H7 (cell line): ENCODE measurements at regions not wholly inside any gene's neighbourhood (a gene's known extent, or its start where the extent isn't known, plus 50 kb on each side); places are given as distances from the start of the nearest gene placed in this dataset.
"Not testable (repeated sequence)": the region's sequence is repeated elsewhere in the genome, so short reads cannot be mapped to it uniquely, and the experiment has no call there.

Source experiments
- DNase-seq: peaks from one replicate; pipeline ENCODE4 v3.0.0; 2012
- H3K27me3 ChIP-seq: 2 replicates; pipeline ENCODE4 v1.6.0; 2011; ENCODE audit warnings: mild to moderate bottlenecking, low read length; ENCODE audit not compliant: control insufficient read depth, insufficient read depth
- H3K36me3 ChIP-seq: replicated peaks from 2 replicates; pipeline ENCODE4 v1.5.1; 2011; ENCODE audit warnings: low read length; ENCODE audit not compliant: control insufficient read depth, insufficient read depth
- H3K4me3 ChIP-seq: 2 replicates; pipeline ENCODE4 v1.5.1; 2011; ENCODE audit warnings: low read depth, mild to moderate bottlenecking, control low read depth, low read length, moderate library complexity; ENCODE audit not compliant: insufficient read depth

DNA sequence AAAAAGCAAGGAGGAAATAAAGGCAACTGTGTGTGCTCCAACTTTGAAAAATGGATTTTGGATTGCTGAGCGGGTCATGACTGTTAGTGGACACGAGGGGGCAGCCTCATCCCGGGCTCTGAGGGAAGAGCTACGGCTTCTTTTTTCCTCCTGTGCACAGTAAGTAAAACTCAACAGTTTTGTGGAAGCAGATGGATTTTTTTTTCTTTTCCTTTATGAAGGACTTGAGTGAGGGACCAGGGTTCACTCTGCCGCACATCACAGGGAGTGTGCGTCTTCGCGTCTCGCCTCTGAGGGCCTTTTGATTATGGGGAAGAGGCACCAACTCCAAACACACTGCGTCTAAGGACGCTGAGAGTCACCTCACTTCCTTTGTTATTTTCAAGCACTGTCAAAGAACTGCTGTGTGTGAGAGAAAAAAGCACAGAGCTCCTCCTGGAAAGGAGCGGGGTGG lies 80.3 kb upstream of the GOT2 start:
- no peaks in the 10 kb centered on the region for H3K36me3 ChIP-seq
- peak; percentile 70 for DNase-seq
- H3K4me3 ChIP-seq, result peak overlapping the region; percentile 22; the same call in 1 of the 2 replicates
- no peaks in the 10 kb centered on the region for H3K27me3 ChIP-seq

DNA sequence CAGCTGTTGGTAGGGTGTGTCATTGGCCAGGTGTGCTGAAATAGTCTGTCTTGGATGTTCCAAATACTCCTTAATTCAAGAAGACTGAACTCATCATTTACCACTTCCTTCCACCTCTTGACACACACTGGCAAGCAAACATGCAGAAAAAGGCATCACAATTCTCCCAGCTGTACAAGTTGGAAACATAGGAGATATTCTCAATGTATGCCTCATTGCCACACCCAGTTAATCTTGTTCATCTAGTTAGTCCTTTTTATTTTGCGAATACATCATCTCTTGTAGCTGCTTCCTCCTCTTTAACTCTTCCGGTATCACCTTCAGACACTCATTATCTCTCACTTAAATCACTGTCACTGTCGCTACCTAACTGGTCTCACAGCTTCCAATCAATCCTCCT lies 75.1 kb upstream of the GOT2 start:
- H3K36me3 ChIP-seq, result no peaks in the 10 kb centered on the region

DNA sequence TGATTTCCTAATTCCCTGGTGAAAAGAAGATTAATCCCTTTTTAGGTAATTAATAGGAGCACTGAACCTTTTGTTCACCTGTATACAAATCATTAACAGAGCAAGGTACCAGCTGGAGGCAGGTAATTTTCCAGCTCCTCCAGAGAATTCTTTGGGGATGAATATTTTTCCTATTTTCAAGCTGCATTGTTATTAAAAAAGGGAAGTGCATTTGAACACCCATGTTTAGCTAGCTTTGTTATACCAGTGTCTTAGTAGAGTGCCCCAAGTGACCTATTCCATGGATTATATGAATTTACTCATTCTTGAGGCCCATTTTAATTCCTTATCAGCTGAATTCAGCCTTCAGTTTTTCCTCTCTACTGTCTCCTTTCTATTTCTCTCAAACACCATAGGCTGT lies 73.2 kb upstream of the GOT2 start:
- Histone ChIP-seq H3K27me3 (no peaks in the 10 kb centered on the region), H3K4me3 (no peak overlapping the region), H3K36me3 (no peaks in the 10 kb centered on the region)
- DNase-seq, result no peak

More for the DNA sequence above, 75.1 kb upstream of the GOT2 start:
- Histone ChIP-seq H3K4me3 (no peak overlapping the region), H3K27me3 (no peaks in the 10 kb centered on the region)
- no peak for DNase-seq

DNA sequence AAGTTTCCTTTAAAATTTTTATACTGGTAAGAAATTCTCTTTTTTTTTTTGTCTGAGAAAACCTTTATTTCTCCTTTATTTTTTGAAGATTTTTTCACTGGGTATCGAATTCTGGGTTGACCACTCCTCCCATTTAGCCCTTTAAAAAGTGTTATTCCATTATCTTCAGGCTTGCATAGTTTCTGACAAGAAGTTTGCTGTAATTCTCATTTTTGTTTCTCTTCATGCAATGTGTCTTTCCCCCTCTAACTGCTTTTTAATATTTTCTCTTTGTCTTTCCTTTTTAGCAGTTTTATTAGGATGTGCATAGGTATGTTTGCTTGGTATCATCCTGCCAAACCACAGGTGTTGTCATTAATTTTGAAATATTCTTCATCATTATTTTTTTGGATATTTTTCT lies 67.7 kb upstream of the GOT2 start:
- DNase-seq, result no peak
- Histone ChIP-seq H3K27me3 (no peaks in the 10 kb centered on the region), H3K36me3 (no peaks in the 10 kb centered on the region), H3K4me3 (no peak overlapping the region)

DNA sequence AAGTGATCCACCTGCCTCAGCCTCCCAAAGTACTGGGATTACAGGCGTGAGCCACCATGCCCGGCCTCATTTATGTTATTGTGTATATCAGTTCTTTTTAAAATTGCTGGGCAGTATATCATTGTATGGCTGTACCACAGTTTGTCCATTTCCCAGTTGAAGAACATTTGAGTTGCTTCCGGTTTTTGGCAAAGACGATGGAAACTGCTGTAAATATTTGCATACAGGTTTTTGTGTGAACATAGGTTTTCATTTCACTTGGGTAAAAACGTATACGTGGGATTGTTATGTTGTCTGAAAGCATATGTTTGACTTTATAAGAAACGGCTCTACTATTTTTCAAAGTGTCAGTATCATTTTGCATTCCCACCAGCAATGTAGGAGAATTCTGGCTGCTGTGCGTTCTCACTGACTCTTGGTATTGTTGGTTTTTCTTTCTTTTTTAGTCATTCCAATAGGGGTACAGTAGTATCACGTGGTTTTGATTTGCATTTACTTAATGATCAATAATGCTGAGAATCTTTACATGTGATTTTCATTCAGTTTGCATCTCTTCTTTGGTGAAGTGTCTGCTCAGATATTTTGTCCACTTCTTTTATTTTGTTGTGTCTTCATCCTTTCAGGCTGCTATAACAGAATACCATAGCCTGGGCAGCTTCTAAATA lies 63.2 kb upstream of the GOT2 start:
- Histone ChIP-seq H3K36me3 (no peaks in the 10 kb centered on the region), H3K27me3 (no peaks in the 10 kb centered on the region), H3K4me3 (no peak overlapping the region)
- no peak for DNase-seq

DNA sequence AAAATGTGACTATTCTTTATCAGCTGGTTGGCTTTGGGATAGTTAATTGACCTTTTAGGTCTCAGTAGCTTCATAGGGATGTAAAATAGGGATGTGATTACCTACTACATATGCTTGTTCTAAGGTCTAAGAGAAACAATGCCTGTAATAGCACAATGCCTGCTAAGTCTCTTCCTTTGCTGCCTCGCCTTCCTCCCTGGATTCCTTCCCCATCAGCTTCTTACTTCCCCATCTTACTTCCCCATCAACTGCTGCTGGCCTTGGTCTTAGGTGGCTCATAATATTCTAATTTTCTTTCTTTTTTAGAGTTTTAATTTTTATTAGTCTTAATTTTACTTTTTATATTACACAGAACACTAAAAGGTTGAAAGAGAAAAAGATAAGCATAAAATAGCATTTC lies 59.2 kb upstream of the GOT2 start:
- DNase-seq, result no peak
- Histone ChIP-seq H3K36me3 (no peaks in the 10 kb centered on the region), H3K27me3 (no peaks in the 10 kb centered on the region), H3K4me3 (no peak overlapping the region)

DNA sequence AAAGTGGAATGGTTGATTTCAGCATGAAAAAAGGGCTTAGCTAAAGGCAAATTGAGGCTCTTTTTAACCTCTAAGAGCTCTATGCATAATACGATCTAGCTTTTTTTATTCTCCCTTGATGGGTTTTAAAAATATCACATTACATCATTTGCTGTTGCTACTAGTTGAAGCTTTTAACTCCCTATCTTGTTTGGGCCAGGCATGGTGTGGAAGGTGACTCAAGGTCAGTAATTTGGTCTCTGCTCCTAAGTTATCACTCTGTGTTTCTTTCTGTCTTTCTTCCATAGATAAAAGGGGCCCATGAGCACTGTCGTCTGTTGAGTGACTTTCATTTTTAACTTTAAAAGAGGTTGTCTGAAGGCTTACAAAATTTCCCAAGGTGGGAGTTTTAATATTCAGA lies 58.1 kb upstream of the GOT2 start:
- no peak for DNase-seq
- Histone ChIP-seq H3K27me3 (no peaks in the 10 kb centered on the region), H3K4me3 (no peak overlapping the region), H3K36me3 (no peaks in the 10 kb centered on the region)

DNA sequence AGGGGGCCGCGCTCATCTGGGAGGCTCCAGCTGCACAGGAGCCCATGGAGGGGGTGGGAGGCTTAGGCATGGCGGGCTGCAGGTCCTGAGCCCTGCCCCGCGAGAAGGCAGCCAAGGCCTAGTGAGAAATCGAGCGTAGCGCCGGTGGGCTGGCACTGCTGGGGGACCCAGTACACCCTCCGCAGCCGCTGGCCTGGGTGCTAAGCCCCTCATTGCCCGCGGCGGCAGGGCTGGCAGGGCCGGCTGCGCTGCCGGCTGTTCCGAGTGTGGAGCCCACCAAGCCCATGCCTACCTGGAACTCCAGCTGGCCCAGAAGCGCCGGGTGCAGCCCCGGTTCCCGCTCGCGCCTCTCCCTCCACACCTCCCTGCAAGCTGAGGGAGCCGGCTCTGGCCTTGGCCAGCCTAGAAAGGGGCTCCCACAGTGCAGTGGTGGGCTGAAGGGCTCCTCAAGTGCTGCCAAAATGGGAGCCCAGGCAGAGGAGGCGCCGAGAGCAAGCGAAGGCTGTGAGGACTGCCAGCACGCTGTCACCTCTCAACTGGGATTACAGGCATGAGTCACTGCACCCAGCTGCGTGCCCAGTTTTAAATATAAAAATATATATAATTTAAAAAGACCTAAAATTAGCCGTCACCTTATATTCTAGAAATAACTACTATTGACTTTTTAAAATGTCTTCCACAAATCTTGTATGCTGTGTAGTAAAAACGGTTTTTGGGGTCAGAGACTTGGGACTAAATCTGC lies 56.9 kb upstream of the GOT2 start:
- not testable (repeated sequence) for H3K4me3 ChIP-seq, H3K27me3 ChIP-seq, H3K36me3 ChIP-seq, DNase-seq

DNA sequence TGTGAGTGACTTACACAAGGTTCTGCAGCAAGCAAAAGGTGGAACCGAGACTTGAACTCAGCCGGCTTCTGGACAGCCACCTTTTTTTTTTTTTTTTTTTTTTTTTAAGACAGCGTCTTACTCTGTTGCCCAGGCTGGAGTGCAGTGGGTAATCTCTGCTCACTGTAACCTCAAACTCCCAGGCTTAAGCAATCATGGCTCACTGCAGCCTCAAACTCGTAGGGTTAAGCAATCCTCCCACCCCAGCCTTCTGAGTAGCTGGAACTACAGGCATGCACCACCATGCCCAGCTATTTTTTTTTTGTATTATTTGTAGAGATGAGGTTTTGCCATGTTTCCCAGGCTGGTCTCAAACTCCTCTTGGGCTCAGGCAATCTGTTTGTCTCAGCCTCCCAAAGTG lies 55.2 kb upstream of the GOT2 start:
- Histone ChIP-seq H3K36me3 (no peaks in the 10 kb centered on the region), H3K4me3 (no peak overlapping the region), H3K27me3 (no peaks in the 10 kb centered on the region)
- DNase-seq, result no peak
